GM19455 (cell line): ENCODE measurements at regions not wholly inside any gene's neighbourhood (a gene's known extent, or its start where the extent isn't known, plus 50 kb on each side); places are given as distances from the start of the nearest gene placed in this dataset.

Source experiments
- ATAC-seq: cut with Tn5 transposase; IDR thresholded peaks from one replicate; pipeline ENCODE4 v1.9.1; 2021; ENCODE audit not compliant: unreplicated experiment

DNA sequence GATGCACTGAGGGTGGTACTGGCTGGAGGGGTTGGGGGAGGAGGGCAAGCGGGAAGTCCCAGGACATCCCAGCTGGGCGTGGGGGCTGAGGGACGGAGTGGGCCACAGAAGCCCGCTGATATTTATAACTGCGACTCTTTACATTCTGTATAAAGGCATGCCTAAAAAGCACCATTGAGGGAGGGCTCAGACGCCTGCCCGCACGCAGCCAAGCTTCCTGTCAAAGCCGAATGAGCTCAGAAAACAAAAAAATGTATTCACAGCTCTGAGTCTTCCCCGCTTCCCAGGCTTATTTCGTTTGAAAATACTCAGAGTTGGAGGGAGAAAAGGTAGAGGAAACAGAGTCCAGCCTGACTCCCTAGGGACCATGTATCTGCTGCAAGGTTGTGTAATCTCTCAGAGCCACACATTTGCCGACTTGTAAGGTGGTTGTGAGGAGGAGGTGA is 170.1 kb upstream of the HAAO start:
- ATAC-seq: no peak

DNA sequence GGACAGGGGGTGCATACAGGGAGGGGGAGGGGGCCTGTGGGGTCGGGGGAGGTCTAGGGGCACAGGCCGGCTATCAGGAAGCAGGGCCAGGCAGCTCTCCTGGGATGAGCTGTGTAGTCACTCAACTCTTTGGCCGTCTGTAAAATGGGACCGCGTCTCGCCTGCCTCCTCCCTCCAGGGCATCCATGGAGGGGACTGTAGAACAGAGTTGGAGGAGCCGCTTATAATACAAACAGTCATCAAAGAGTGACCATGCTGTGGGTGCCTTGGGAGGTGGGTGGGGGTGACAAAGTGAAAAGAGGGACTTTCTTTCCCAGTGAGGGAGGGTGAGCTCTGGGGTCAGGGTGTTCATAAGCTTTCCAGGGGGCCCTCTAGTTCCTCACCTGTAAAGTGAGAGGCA is 169.6 kb upstream of the HAAO start:
- no peak for ATAC-seq

- no peak for ATAC-seq
Observed at GRCh38 chr2:42961385-42961811, 169.0 kb upstream of the HAAO start.

DNA sequence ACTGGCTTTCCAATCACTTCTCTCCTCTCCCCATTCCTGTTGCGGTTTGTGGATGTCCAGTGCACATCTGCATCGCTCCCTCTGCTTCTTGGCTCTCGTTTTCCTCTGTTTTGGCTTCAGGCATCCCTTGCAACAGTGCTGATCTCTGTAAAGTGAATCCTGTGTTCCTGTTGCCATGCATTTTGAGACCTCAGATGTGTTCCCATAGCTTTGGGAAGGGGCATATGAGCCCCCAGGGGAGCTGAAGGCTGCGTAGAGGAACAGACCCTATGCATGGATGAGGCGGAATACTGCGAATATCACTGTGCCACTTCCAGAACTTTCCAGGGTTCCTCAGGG is 168.4 kb upstream of the HAAO start:
- ATAC-seq: no peak

GRCh38 chr2:42960002-42960841 is 167.8 kb upstream of the HAAO start:
- ATAC-seq: no peak

GRCh38 chr2:42959234-42960001 is 167.0 kb upstream of the HAAO start:
- ATAC-seq: no peak

- ATAC-seq: no peak
Observed at GRCh38 chr2:42958741-42959233, 166.4 kb upstream of the HAAO start.

GRCh38 chr2:42957861-42958301 is 165.5 kb upstream of the HAAO start:
- no peak for ATAC-seq

DNA sequence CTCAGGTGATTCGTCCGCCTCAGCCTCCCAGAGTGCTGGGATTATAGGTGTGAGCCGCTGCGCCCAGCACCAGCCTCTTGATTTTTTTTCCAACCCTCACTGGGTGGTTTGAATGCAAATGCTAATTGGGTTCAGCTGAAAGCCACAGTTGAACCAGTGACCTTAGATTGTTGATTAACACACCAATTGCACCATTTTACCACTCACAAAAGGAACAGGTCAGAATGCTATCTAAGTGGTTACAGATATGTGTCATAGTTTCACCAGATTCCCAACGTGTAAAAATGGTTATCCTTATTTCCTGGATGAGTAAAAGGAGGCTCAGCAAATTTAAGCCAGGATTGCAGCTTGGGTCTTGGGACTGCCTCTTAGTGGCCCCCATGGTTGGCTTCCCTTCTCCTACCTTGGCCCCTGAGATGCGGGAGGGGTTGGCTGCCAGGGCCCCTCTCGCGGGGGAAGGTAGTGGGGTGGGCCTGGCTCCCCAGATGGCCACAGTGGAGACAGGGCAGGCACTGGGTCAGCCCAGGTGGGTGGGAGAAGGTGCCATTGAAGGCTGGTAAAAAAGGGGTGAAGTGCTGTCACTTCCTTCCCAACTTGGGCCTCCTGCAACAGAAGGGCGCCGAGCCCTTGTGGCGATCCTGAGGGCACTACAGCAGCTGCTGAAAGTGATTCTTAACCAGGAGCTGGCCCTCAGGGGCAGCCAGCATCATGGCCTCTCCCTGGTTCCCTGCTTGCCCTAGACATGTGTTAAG is 164.9 kb upstream of the HAAO start:
- no peak for ATAC-seq

- ATAC-seq: no peak
Observed at GRCh38 chr2:42954227-42954962, 162.0 kb upstream of the HAAO start.

- ATAC-seq: no peak
Observed at GRCh38 chr2:42953216-42953615, 160.8 kb upstream of the HAAO start.

DNA sequence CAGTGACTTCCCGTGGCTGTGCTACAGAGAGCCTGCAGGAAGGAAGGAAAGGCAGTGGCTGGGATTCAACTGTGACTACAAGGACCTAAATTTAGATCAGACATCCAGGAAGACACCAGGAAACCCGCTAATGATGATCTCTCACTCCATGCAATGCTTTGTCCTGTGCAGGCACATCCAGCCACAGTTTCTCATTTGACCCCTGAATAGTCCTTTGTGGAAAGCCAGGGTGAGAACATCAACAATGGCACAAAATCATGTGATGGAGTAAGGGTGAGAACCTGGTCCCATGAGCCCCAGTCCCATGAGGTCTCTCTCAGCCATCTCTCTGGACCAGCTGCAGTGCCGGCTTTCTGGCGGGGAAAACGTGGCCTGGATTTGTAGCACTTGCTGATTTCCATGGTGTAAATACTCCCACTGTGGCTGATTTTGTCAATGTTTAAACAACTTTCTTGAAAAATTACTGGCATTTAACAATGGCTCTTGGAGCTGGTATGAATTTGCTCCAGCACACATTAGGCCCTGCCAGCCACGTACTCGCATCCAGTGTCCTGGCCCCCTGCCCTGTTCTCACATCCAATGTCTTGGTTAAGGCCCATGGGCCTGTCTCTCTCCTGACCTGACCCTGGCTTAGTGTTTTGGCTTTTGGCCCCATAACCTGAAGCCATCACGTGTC is 159.0 kb upstream of the HAAO start:
- no peak for ATAC-seq

- ATAC-seq: no peak
Observed at GRCh38 chr2:42949125-42949524, 156.7 kb upstream of the HAAO start.

GRCh38 chr2:42947809-42948600 is 155.6 kb upstream of the HAAO start:
- ATAC-seq: no peak

GRCh38 chr2:42944779-42945415 is 152.5 kb upstream of the HAAO start:
- no peak for ATAC-seq

DNA sequence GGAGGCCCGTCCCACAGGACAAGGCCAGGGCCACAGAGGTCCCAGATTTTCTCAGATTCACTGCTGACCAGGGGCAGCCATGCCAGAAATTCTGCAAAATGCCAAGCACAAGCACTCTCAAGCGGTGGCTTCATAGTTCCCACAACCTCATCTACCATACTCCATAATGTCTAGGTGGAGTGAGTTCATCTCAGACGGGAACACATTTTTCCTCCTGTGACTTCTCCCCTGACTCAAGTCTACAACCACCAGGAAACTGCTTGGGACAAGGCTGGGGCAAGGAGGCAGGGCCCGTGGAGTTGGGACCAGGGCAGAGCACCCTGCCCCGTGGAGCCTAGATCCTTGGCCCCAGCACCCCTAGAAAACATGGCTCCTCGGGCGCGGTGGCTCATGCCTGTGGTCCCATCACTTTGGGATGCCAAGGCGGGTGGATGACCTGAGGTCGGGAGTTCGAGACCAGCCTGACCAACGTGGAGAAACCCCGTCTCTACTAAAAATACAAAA is 150.7 kb upstream of the HAAO start:
- no peak for ATAC-seq

- no peak for ATAC-seq
Observed at GRCh38 chr2:42942214-42942989, 150.0 kb upstream of the HAAO start.

- ATAC-seq: no peak
Observed at GRCh38 chr2:42941633-42942176, 149.3 kb upstream of the HAAO start.
